ENCODE measurements at regions not wholly inside any gene's neighbourhood (a gene's known extent, or its start where the extent isn't known, plus 50 kb on each side); places are given as distances from the start of the nearest gene placed in this dataset.

DNA sequence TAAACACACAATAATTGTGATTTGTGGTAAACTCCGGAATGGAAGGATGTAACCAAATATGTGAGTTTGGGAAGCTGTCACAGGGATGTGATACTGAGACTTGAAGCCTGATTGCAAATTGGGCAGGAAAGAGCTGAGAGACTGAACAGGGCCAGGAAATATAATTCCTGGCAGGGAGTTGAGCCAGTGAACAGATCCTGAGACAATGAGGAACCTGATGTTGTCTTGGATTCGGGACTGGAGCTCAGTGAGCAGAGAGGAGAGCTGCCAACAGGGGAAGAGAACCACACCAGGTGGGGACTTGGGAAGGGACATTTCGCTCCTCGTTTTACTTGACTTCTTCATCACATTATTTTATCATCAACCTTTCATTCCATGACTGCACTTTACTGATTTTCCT is 386.0 kb downstream of the TLL1 start:
- intact Hi-C loops (cut with micrococcal nuclease) = no loop called here

DNA sequence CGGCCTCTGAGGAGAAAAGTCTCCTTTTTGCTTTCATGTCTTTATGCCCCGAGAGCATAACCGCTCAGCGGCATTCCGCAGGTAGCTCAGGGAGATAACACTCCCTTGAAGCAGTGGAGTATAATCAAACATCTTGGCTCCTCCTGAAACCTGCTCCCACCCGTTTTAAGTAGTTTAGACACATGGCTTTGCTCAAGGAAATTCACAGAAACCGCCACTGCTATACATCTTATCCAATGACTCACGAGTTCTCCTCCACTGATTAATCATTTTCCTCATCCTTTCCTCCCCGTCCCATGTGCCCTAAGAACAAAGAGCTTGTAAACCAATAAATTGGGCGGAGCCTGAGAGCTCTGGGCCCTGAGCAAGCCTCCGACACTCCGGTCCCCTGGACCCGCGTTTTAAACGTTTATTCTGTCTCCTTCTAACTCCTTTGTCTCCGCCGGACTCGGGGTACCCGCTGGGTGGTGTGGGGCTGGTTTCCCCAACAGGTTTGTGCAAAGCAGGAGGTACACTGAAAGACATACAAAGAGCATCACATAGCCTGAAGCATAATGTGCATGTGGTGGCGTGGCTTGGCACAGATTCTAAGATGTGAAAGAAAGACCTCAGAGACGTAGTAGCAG is 401.2 kb downstream of the TLL1 start:
- intact Hi-C loops (cut with micrococcal nuclease) = no loop called here

DNA sequence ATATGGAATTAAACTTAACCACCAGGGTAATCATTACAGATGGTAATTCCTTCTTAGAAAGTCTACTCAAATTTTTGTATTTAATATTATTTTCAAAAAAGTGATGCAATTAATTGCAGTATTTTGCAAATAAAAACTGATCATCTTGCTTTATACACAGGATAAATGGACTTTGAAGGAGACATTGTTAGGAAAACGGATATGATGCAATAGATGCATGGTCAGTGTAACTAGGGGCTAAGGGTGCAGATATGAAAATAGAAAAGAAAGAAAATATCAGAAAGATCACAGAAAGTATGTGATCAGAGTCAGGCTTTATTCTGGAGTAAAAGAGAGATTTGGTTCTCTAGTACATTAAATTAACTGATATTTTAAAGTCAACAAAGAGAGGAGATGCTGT is 401.7 kb downstream of the TLL1 start:
- intact Hi-C loops (cut with micrococcal nuclease) = no loop called here

DNA sequence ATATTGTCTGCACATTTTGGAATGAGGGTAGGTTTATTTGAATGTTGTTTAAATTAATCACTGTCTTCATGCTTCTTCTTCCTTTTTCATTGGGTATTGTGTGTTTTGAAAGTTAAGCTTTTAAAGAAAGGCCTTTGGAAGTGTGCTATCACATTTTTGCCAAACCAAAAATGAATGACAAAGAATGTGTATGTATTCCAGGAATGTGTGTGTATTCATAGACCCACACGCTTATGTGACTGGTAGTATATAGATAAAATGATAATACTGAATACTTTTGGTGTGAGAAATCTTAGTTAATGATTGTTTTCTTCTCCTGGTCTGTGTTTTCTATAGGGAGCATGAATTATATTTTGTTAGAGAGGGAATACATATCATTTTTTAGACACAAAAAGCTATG is 404.4 kb downstream of the TLL1 start:
- intact Hi-C loops (cut with micrococcal nuclease) = no loop called here

DNA sequence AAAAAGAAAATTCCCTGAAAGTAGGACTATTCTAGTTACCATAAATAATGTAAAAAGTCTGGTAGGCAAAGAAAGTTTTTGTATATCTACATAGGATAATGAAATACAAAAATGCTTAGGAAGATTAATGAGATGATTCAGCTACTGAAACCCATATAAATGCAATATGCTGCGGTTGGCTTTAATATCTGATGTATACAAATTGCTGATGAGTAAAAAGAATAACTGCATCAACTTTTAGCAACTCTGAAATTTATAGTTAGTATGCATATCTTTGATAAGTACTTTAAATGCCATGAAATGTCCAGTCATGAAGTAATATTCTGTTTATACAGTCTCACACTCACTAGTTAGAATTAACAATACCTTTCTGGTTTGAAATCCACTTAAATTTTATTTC is 404.8 kb downstream of the TLL1 start:
- intact Hi-C loops (cut with micrococcal nuclease) = no loop called here

DNA sequence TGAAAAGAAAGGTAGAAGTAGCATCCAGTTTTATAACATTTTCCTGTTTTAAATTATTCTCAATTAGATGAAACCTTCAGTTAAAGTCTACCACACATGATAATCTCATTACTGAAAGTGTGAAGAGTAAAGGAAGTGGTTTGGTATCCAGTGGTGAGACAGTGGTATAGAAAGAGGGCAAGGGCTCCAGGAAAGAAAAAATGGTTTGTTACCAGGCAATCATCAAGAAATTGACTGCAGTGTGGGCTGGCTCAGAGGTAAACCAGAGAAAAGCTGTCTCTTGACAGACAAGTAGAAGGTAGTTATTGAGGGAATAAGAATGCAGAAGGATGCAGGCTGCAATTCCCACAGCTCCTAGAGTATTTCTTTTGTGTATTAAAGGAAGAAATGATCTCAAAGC is 406.2 kb downstream of the TLL1 start:
- intact Hi-C loops (cut with micrococcal nuclease) = no loop called here

DNA sequence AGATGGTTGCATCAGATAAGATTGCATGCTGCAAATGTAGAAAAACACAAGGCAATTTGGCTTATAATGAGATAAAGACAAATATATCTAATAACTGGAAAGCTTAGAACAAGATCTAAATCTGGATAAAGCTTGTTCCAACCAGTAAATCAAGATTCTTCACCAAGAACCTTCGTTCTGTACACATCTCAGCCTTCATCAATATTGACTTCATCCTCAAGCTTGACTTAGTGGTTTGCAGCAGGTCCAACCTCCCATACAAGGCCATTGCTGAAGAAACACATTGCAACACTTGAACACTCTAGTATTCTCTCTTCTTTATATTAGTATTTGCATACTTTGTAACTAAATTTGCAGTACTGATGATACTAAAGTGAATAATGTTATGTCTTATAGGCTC is 407.6 kb downstream of the TLL1 start:
- intact Hi-C loops (cut with micrococcal nuclease) = no loop called here

DNA sequence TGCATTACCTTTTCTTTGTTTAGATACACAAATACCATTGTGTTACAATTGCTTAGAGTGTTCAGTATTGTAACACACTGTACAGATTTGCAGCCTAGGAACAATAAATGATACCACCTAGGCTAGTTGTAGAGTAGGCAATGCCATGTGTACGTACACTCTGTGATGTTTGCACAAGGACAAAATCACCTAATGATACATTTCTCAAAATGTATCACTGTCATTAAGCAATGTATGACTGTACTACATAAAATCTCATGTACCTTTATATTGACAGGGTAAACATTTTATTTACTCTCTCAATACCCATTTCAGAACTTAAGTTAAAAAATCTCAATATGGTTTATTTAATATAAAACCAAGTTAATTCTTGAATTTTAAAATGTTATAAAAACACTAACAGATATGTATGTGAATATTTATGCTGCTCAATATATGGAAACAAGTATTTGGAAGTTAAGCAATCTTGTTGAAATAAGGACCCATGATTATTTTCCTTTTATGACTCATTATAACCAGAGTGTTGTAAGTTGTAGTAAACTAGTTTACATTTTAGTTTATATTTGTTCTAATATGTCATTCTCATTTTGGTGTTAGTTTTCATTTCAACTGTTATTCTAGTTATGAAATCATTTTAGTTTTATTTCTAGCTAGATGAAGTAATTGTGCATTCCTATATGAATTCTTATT is 409.2 kb downstream of the TLL1 start:
- intact Hi-C loops (cut with micrococcal nuclease) = no loop called here

DNA sequence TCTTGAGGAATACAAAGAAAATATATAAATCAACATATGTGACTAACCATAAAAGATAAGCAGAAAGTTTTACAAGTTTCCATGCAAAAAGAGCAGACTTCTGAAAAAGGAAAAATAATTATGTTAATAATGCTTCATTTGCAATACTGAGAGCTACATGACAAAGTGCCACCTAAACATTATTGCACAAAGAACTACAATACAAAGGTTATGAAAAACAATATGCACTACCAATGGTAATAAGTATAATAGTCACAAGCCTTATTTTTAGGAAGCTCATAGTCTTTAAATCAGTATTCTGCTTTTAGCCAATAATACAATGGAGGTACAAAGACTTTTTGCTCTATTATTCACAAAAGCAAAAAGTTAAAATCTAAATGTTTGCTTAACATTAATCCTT is 411.2 kb downstream of the TLL1 start:
- intact Hi-C loops (cut with micrococcal nuclease) = no loop called here

DNA sequence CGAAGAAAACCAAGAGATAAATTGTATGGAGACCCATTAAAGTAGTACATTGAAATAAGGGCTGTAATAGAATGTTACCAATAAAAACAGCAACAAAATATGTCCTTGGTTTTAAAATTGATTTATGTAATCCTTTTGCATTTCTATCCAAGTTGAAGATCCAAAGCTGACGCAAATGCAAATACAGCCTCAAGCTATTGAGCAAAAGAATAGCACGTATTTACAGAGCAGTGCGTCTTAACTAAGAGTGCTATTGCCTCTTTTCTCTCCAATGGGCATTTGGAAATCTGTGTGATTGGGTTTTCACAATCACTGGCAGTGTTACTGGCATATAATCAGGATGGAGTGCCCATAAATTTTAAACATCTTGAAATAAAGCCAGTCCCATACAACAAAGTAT is 417.4 kb downstream of the TLL1 start:
- intact Hi-C loops (cut with micrococcal nuclease) = no loop called here

DNA sequence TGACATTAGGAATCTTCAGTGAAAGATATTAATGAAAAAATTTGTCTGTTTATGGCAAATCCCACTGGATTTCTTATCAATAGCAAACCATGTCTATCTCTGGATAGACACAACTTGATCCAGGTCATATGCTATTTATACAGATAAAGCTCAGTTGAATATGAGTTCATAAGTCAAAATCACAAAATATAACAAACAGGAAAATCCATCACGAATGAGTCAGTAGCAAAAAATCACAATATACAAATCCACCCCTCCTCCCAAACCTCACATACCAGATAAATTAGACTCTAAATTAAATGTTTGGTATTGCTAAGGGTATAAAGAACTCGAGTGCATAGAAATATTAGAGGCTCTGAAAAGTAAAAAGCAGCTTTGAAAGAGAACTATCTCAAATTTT is 420.5 kb downstream of the TLL1 start:
- intact Hi-C loops (cut with micrococcal nuclease) = no loop called here

DNA sequence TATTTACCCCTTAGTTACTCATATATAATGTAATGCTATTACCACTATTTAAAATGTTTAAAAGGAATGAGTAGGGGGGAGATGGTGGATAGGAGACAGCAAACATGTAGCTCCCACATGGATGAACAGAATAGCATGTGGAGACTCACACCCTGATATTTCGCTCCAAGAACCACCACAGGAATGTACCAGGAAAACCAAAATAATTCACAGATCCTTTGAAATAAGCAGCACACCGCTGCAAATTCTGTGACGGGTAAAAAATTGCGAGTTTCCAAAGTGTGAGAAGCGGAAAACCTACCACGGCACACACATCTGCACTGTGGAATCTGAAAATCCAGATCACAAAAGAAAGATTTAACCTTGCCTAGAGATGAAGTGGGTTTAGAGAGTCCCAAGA is 428.2 kb downstream of the TLL1 start:
- intact Hi-C loops (cut with micrococcal nuclease) = no loop called here

DNA sequence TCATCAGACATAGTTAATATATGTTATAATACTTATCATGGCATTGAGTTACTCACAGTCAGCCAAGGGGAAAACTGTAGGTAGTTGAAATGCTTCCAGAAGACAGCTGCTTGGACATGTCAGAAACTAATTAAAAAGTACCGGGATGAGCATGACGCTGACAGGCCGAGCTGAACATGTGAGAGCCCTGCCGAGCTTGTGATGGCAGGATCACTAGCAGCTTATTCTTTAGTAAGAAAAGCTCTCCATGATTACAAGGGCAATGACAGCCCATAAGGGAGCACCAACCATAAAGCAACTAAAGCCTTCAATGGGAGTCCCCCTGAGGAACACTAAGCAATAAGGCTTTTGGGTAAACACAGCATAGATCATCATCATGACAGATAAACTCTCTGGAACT is 435.6 kb downstream of the TLL1 start:
- intact Hi-C loops (cut with micrococcal nuclease) = no loop called here

DNA sequence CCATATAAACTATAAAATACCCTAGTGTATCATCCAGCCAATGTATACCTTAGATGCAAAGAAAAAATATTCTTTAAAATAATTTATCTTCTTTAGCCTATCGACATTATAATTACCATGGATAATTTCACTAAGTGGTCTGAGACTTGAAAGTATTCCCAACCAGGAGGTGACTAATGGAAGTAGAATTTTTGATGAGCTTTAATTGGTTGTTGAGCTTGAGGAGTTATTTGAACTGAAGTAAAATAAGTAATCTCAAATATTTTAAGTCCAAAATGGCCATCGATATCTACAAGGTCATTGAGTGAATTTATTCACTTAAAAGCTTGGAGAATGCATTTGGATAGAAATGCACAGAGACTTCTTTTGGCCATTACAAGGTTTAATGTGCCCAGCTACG is 436.2 kb downstream of the TLL1 start:
- intact Hi-C loops (cut with micrococcal nuclease) = no loop called here

DNA sequence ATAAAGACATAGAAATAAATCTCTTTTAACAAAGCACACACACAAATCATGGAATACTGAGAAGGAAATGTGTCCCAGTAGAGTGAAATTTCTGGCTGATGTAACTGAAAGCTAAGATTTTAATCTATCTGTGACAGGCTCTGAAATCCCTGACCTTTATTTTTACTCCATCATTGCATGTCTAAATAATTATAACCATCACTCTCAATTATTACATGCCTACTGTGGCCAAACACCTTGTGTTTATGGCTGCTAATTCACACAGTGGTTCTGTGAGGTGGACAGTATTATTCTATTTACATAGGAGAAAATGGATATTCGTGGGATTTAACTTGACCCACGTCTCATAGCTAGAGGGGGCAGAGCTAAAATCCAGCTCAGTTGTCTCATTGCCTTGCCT is 438.1 kb downstream of the TLL1 start:
- intact Hi-C loops (cut with micrococcal nuclease) = no loop called here

DNA sequence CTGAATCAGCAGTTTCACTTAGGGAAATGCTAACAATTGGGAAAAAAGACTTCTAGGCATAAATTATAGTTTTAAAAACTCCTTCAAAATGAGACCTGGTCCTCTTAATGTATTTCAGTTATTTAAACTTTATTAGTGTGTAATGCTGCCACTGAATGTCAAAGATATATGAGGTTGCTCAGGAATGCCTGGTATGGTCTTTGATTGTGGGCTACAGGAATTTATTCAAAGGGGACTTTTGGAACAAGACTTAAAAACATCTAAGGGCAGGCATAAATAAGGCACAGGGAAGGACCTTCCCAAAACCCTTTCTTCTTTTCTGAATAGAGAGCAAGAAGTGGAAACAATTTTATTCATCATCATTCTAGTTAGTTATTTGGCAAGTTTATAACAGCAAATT is 439.1 kb downstream of the TLL1 start:
- intact Hi-C loops (cut with micrococcal nuclease) = no loop called here

DNA sequence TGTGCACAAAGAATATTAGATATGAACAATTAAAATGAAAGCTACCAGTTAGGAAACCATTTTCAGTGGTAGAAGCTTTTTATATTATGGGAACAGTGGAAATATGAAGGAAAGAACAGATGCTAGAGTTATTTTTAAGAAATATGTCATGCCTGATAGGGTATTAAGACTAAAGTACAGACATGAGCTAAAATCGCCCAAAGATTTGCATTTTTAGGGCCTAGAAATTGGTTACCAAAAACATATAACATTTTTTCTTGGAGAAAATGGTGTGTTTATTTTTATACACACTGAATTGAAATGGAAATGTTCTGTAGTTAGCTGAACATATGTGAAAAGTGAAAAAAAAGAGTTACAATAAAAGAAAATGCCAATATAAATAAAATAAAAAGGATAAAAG is 441.9 kb downstream of the TLL1 start:
- intact Hi-C loops (cut with micrococcal nuclease) = no loop called here

DNA sequence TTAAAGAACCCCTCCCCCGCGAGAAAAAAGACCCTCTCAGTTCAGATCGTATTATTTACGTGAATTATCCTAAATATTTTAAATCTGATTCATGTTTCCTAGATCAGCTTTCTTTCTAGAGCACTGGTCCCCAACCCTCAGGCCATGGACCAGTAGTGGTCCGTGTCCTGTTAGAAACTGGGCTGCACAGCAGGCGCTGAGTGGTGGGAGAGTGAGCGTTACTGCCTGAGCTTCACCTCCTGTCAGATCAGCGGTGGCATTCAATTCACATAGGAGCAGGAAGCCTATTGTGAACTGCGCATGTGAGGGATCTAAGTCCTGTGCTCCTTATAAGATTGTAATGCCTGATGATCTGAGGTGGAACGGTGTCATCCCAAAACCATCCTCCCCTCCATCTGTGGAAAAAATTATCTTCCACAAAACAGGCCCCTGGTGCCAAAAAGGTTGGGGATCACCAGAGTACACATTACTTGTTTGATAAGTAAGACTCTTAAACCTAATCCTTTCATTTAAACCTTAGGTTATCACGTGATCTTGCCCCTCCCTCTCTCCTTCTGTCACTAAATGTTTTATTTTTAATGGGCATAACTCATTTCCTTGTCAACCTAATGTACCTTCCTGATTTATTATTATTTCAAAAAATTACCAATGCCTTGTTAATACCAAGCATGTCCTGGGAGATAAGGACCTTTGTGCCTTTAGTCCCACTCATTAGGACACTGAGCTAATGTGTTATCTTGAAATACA is 442.9 kb downstream of the TLL1 start:
- intact Hi-C loops (cut with micrococcal nuclease) = no loop called here

DNA sequence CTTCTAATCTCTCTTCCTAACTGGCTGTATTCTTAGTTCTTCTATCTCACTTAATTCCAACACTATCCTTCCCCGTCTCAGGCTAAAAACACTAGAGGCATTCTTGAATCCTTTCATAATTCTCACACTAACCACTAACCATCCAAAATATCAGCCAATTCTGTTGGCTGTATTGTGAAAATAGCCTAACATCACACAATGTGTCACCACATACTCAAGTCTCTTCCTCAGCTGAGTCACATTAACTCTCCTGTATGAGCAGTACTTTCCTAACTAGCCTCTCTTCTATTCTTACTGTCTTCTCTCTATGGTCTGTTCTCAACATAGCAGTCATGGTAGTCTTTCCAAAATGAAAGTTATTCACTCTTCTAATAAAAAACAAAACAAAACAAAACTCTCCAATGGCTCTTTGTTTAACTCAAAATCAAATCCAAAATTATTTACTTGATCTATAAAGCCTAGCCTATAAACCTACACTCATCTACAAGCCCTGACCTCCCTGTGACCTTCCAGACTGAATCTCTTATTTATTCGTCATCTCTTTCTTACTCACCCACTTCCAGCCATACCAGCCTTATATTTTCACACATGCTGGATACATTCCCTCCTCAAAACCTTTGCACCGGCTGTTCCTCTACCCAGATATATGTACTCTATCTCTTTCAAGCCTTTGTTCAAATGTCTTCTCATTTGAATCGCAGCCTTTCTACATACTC is 445.9 kb downstream of the TLL1 start:
- intact Hi-C loops (cut with micrococcal nuclease) = no loop called here

DNA sequence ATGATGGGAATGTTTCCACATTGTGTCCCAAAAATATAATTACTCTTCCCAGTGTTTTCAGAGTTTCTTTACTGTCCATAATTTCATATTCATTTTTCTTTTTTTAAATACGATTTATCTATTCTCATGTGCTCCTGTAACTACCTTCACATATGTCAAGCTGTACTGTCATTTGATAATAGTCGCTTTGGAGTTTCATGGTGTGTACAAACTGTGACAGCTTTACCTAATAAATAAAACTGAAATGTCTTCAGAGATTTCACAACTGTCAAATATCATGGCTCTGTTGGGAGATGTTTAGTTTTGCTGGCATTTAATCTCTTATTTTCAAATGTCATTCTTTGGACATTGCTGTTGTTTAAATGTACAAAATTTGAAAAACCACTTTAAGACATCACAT is 450.2 kb downstream of the TLL1 start:
- intact Hi-C loops (cut with micrococcal nuclease) = no loop called here

DNA sequence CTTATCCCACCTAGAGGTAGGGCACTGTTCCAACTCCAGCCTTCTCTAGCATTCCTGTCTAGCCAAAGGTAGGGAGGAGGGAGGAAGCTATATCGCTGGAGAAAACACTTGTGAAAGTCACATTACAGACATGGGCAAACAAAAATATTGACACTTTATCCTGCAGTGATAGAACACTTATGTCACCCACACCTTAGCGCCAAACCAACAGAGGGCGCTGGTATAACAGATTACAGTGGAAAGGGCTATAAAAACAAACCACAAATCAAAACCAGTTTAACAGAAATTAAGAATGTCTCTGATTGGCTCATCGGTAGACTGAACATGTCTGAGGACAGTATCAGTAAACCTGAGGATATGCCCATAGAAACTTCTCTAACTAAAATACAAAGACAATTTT is 451.3 kb downstream of the TLL1 start:
- intact Hi-C loops (cut with micrococcal nuclease) = no loop called here

DNA sequence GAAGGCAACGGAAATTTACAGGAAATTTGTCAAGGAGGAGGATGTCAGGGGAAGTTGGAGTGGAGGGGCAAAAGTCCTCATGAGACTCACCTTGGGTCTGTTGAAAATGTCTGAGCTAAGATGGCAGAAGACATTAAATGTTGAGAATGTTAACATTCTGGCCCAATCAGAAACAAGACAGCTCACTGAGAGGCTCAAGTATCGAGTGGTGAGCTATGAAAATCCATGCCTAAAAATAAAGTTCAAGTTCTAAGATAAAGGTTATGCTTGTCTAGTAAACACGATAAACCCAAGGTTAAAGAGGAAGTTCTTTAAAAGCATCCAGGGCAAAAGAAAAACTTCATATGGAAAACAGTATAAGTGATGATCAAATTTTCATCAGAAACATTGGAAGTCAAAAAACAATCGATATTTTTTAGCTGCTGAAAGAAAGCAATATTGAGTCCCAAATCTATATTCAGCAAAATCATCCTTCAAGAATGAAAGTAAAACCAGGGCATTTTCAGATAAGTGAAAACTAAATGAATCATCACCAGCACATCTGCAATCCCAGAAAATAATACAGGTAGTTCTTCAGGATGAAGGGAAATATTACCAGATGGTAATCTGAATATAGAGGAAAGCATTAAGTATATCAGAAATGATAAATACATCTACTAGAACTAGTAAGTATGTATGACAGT is 462.4 kb downstream of the TLL1 start:
- intact Hi-C loops (cut with micrococcal nuclease) = no loop called here
